Epithelial cell of proximal tubule (primary cell): ENCODE measurements at regions not wholly inside any gene's neighbourhood (a gene's known extent, or its start where the extent isn't known, plus 50 kb on each side); places are given as distances from the start of the nearest gene placed in this dataset.
"Not testable (repeated sequence)": the region's sequence is repeated elsewhere in the genome, so short reads cannot be mapped to it uniquely, and the experiment has no call there.

ENCODE experiments used
- DNase-seq: peaks from one replicate; pipeline ENCODE4 v3.0.0-alpha.2; 2011; ENCODE audit warnings: low read depth
- H3K4me3 ChIP-seq: 2 replicates; pipeline ENCODE4 v1.5.1; 2011; ENCODE audit warnings: low read depth, mild to moderate bottlenecking, low read length
- CTCF ChIP-seq: conservative IDR thresholded peaks from 2 replicates; pipeline ENCODE4 v1.5.1; 2012; ENCODE audit warnings: low read depth, mild to moderate bottlenecking, low read length

- TF ChIP-seq CTCF, result no peak
- H3K4me3 ChIP-seq, result no peak overlapping the region
- DNase-seq, result no peak
Measured at GRCh38 chr14:71625175-71625574, 307.1 kb upstream of the RGS6 start.

DNA sequence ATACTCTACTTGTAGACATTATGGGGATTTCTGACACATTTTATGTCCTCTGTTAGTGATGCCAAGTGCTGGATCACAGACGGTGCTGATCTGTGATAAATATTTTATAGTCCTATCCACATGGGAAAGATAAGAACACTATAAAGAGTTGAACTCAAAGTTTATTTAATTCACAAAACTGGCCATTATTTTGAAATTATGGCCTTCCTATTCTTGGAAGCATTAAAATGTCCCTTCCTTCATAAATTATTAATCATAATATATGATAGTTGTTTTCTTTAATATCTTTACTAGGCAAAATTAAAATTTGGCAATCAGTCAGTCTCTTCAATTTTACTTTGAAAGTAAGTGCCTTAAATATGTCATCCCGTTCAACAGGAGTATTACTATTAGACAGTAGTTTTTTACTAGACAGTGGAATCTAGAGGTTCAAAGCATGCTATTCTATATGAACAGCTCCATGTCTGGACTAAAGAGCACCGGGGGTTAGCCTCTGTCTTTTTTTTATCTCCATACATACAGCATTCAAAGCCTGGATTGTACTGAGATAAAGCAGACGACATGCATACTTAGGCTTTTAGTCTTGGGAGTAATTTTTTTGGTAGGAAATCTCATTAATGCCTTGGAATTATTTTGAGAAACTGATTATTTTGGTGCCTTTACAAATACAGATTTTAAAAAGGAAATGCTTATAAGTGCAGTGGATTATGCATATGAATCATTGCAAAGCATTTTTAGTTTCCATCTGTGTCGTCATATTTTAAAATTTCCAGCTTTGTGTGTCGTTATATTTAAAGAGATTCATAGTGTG is 306.1 kb upstream of the RGS6 start:
- no peak for DNase-seq
- no peak for TF ChIP-seq CTCF
- no peak overlapping the region for H3K4me3 ChIP-seq

GRCh38 chr14:71628433-71628832 is 303.8 kb upstream of the RGS6 start:
- H3K4me3 ChIP-seq, result no peak overlapping the region
- DNase-seq, result no peak
- no peak for TF ChIP-seq CTCF

DNA sequence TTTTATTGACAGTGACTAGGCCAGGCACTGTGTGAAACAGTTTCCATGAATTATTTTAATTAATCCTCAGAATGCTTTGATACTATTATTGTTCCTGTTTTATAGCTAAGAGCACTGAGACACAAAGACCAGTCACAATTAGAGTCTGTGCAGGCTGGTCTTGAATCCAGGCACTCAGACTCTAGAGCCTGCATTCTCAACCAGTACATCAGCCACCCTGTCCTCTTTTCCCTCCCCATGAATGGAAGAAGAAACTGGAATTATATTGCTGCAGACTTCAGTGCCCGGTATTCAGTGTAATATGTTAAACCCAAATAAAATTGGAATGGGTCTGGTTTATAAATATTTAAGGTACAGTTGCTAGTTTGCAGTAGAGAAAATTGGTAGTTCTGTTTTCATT is 303.0 kb upstream of the RGS6 start:
- no peak for TF ChIP-seq CTCF
- H3K4me3 ChIP-seq, result no peak overlapping the region
- no peak for DNase-seq

DNA sequence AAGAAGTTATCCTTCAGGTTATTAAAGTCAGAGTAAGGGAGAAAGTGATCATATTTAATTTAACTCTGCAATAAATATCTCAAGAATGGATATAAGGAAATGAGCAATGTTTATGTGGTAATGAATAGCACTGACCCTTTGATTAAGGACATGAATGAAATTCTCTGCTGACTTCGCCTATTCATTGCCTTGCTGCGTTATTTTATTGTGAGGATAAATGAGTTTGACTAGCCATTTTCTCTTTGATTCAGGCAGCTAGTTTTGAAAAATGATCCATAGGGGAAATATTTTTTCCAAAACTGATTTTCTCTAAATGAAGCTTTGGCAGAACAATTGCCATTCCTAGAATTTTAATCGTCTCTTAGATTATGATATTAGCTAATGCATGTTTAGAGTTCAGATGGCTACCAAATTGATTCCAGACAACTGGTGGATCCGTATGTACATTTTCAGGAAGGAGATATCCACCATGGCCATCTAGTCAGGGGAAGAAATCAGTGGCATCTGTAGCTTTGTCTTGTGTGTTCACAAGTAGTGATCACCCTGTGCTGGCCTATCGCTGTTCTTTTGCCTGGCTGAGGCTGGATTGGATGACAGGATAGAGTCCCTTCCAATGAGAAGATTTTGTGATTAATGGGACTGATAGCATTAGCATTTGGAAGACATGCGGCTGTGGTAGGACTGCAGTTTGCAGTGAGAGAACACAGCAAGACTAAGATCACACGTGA is 302.3 kb upstream of the RGS6 start:
- DNase-seq, result no peak
- no peak for TF ChIP-seq CTCF
- H3K4me3 ChIP-seq, result no peak overlapping the region

GRCh38 chr14:71631030-71631429 is 301.2 kb upstream of the RGS6 start:
- H3K4me3 ChIP-seq, DNase-seq: not testable (repeated sequence)

DNA sequence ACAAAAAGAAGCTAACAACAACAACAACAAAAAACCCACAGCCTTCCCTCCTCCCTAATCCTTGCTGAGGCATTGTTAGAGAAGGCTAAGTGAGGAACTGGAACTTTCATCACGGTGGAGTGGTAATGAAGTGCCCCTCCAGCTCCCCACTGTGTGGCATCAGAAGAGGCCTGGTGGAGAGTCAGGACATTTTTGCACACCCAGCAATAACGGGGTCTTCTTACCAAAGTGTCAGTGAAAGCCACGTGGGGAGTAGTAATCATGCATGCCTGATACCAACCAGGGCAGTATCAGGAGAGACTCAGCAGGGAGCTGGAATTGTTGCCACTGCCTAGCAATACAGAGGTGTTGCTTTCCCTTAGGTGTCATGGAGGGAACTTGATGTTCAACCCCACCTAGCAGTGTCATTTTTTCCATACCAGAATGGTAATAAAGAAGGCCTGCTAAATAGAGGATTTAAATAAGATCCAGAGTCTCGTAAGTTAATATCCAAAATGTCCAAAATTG is 299.7 kb upstream of the RGS6 start:
- no peak for DNase-seq
- no peak for TF ChIP-seq CTCF
- H3K4me3 ChIP-seq, result no peak overlapping the region
